Fibroblast of the conjunctiva (primary cell): ENCODE measurements at regions not wholly inside any gene's neighbourhood (a gene's known extent, or its start where the extent isn't known, plus 50 kb on each side); places are given as distances from the start of the nearest gene placed in this dataset.
A peak's percentile ranks its signal among the peaks of the same experiment; 100 is the strongest.

Source experiments
- DNase-seq: peaks from one replicate; pipeline ENCODE4 v3.0.0-alpha.2; 2010; ENCODE audit warnings: low read depth

GRCh38 chr12:65556676-65557437 lies 267.4 kb upstream of the HMGA2 start:
- DNase-seq, result peak; percentile 61

DNA sequence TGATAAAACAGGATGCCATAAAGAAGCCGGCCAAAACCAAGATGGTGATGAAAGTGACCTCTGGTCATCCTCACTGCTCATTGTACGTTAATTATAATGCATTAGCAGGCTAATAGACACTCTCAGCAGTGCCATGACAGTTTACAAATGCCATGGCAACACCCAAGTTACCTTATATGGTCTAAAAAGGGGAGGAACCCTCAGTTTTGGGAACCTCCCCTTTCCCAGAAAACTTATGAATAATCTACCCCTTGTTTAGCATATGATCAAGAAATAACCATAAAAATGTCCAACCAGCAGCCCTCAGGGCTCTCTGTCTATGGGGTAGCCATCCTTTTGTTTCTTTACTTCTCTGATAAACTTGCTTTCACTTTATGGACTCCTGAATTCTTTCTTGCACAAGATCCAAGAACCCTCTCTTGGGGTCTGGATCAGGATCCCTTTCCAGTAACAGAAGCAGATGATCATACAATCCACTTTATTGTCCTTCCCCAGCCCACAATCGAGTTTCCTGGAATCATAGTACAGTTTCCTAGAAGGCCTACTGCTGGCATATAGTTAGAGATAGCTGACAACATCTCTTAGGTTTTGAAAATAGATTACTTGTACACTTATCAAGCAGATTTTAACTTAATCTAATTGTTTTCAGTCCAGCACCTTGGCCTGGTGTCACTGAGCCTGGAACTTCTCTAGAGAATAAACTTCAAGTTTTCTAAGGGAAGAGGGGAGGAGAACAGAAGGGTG lies 266.7 kb upstream of the HMGA2 start:
- no peak for DNase-seq

GRCh38 chr12:65560286-65560685 lies 264.0 kb upstream of the HMGA2 start:
- no peak for DNase-seq

DNA sequence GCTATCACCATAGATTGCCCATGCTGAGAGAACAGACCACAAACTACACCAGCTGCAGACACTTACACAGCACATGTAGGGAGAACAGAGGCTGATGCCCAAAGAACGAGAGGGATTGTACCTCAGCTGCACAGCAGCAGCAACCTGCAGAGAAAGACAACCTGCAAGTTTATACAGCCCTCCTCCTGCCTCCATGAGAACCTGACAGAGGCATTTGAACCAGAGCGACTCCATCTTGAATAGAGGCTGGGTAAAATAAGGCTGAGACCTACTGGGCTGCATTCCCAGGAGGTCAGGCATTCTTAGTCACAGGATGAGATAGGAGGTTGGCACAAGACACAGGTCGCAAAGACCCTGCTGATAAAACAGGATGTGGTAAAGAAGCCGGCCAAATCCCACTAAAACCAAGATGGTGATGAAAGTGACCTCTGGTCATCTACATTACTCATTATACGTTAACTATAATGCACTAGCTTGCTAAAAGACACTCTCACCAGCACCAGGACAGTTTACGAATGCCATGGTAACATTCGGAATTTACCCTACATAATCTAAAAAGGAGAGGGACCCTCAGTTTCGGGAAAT lies 262.4 kb upstream of the HMGA2 start:
- DNase-seq, result no peak

DNA sequence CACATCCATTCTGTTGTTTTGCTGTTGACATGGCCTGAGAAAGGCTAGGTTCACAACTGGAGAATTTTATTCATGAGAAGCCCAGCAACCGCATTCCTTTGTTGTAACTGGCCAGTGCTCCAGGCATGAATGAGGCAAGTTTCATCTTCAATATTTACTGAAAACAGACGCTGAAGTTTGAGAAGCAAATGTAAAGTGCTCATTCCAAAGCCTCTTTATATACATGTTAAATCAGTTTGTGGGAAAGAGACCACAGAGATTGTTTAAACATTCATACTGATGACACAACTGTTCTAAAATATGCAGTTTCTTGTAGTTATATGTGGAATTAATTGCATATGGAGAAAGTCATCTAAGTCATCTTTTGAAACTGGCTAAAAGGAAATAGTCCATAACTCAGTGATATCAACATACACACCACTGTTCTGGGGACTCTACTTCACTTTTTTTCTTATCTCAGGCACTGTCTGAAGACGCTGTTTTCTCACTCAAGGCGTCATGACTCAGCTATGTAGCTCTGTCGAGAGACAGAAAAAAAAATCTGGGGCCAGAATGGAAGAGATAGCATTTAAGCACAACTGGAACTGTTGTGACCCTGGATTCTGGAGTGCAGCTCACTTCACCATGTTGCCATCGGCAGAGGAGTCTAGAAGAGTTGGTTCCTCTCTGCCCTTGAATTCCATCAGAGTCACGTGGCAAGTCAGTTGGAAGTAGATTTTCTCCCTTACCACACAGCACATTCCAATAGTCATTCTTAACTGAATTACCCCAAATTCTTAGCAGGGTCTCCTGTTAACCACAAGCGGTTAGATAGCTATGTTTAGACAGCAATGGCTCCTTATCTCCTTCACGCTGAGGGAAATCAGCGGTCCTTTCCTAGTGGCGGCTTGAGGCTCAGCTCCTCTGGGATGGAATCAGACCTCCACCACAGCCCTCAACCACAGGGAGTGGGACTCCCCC lies 258.4 kb upstream of the HMGA2 start:
- DNase-seq, result peak; percentile 81

DNA sequence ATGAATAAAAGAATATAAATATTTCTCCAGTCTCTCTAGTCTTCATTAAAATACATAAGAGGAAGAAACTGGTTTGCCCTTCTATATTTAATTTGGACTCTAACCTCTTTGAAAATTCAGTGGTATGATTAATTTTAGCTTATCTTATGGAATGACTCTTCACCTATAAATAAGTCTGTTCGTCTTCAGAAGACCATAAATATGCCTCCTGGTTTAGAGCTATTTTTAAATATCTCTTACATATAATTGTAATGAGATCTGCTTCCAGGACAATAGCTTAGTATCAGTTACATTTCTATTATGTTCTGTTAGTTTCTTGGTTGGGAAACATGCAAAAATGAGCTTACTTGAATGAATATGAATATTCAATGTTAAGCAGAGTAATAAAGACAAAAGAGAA lies 257.5 kb upstream of the HMGA2 start:
- no peak for DNase-seq

- DNase-seq, result no peak
Measured at GRCh38 chr12:65567820-65568219, 256.5 kb upstream of the HMGA2 start.

- DNase-seq, result peak; percentile 72
Measured at GRCh38 chr12:65568517-65568916, 255.8 kb upstream of the HMGA2 start.

- no peak for DNase-seq
Measured at GRCh38 chr12:65570451-65571130, 253.7 kb upstream of the HMGA2 start.

DNA sequence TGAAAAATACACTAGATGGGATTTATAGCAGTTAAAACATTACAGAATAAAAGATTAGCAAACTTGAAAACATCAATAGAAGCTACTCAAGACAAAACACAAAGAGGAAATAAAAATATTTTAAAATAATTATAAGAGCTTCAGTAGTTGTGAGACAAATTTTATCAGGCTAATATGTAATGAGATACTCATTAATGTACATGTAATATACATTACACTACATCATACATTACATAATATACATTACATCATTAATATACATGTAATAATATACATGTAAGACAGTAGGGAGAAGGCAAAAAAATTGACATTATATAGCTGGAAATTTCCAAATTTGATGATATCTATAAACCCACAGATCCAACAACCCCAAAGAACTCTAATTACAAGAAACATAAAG lies 249.4 kb upstream of the HMGA2 start:
- DNase-seq, result no peak

- DNase-seq, result no peak
Measured at GRCh38 chr12:65584016-65584415, 240.3 kb upstream of the HMGA2 start.

GRCh38 chr12:65585648-65586602 lies 238.4 kb upstream of the HMGA2 start:
- DNase-seq, result no peak

- DNase-seq, result no peak
Measured at GRCh38 chr12:65586796-65587195, 237.5 kb upstream of the HMGA2 start.

DNA sequence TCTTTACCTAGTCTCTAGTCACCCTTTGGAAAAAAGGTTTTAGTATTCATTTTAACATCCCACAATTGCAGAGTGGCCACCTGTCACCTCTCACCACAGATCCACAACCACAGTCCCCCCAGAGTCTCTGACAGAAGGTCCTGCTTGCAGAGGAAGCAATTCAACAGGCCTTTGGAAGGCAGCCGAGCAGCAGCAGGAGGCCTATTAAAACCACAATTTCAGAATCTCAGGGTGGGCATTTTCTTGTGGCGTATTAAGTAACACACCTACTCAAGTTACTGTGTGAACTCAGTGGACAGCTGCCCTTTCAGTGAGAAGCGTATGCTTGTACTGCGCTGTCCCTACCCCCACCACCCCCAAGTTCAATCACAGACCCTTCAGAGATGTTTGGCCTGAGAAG lies 234.0 kb upstream of the HMGA2 start:
- DNase-seq, result no peak

DNA sequence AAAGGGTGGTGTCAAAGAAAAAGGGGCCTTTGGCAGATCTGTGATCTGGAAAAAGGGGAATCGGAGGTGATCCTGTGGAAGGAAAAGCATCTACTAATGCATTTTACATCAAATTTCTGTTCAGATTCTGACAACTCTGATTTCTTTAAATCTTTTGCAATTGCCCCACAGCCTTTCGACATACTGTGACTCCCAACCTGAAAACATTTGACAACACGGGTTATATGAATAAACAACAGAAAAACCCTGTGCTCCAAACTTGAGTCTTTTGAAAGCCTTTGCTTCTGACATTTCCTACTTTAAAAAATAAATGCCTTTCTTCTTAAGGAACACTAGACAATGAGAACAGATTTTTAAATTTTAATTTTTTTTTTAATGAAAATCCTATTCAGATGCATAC lies 231.9 kb upstream of the HMGA2 start:
- DNase-seq, result no peak

DNA sequence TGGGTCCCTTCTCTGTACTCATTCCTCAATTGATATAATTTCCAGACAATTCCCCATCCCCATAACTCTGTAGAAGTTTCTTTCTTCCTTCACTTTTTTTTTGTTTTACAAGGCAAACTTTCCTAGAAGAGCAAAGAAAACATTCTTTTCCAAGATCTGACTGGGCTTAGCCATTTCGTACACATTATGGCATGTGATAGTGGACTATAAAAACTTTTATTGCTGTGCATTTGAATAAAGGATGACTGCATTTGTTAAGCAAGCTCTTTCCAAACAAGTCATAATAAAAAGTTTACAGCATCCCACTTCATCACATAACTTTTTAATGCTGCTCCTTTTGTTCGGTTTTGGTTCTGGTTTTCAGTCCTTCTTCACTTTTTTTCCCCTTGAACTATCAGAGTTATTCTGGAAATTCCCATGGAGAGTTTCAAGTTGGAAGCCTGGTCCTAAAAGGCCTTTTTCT lies 231.0 kb upstream of the HMGA2 start:
- no peak for DNase-seq

DNA sequence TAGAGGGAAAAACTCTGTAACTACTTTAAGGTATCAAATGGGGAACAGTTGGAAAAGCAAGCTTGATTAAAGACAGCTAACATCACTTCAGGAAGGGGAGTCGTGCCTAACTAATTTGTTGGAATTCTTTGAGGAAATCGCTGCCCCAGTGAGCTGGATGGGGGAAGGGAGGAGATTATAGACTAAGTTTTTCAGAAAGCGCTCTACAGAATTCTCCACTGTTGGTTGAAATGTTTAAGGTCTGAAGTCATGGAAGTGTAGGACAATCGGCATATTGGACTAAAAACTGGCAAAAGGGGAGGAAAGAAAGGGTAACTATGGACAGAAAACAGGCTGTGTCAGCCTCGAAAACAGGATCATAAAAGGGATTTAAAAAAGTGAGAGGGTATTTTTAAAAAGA lies 229.9 kb upstream of the HMGA2 start:
- no peak for DNase-seq

DNA sequence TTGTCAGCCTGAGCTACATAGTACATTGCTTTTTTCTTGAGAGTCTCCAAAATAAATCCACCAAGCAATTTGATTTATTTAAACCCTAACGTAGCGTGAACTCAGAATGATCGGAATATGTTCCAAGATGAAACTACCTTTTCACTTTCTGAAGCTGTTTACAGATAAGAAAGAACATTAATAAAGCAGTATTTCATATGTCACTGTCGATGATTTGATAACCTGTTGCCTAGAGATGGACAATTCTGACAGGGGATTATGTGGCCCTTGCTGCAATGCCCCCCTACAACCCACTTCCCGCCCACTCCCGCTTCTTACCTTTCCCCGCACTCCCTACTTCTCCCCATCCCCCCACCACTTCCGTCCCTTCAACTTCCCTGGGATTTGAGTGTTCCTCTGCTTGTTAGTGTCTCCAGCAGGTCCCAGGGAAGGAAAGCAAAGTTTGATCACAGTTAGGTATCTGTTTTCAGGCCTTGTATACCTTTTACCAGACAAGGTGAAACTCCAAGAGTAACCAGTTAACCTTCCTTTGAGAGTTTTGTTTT lies 229.2 kb upstream of the HMGA2 start:
- DNase-seq, result no peak

- DNase-seq, result no peak
Measured at GRCh38 chr12:65596514-65597091, 227.7 kb upstream of the HMGA2 start.

DNA sequence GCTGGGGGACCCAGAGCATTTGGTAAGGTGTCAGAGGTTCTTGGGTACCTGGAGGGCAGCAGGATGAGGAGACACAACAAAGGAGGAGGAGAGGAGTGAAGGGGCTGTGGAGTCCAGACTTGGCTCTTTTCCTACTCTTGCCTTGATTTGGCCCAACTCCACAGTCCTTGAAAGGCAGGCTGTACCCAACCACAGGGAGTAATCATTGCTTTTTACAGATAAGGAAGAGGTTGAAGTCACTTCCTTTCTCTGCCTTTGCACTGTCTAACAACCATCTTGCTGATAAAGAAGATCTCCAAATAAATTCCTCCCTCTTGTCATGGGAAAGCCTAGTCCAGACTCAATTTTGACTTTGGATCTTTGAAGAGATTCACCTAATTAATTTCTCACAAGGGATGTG lies 226.8 kb upstream of the HMGA2 start:
- DNase-seq, result no peak
